Liver (tissue), 3 donors: ENCODE measurements at regions not wholly inside any gene's neighbourhood (a gene's known extent, or its start where the extent isn't known, plus 50 kb on each side); places are given as distances from the start of the nearest gene placed in this dataset.

Source experiments
- ATF3 ChIP-seq: IDR thresholded peaks from 2 replicates; pipeline ENCODE4 v1.6.1; 2016; ENCODE audit warnings: antibody characterized with exemption
- CTCF ChIP-seq: fragments of 150-350 bp; IDR thresholded peaks from 2 replicates; pipeline ENCODE4 v1.5.1; 2017; ENCODE audit warnings: improper control_type of control experiment, low read depth, low read length; ENCODE audit not compliant: missing input control
- TAF1 ChIP-seq: conservative IDR thresholded peaks from 2 replicates; pipeline ENCODE4 v1.6.1; 2016; ENCODE audit warnings: antibody characterized with exemption, mild to moderate bottlenecking
- donor health status: healthy.
- donor health status: healthy.

- no peak for TF ChIP-seq TAF1
- no peak for TF ChIP-seq CTCF
- TF ChIP-seq ATF3, result no peak
Measured at GRCh38 chrX:30161043-30161442, 54.3 kb upstream of the MAGEB2 start (continued).
